ENCODE measurements at regions not wholly inside any gene's neighbourhood (a gene's known extent, or its start where the extent isn't known, plus 50 kb on each side); places are given as distances from the start of the nearest gene placed in this dataset.
"Not testable (repeated sequence)": the region's sequence is repeated elsewhere in the genome, so short reads cannot be mapped to it uniquely, and the experiment has no call there.

DNA sequence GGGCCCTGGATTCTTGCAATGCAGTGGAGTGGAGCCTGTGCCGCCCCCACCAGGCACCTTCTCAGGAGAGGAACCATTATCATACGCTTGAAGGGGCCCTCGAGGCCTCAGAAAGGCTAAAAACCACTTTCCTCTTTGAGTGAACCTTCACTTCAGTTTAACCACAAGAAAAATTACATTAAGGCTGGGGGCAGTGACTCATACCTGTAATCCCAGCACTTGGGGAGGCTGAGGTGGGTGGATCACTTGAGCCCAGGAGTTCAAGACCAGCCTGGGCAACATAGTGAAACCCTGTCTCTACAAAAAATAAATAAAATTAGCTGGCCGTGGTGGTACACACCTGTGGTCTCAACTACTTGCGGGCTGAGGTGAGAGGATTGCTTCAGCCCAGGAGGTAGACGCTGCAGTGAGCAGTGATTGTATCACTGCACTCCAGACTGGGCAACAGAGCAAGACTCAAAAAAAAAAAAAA, 165.8 kb upstream of the GRK3 start:
- not testable (repeated sequence) for TF ChIP-seq POLR2AphosphoS5, CTCF, POLR2A (IDR thresholded peaks at IDR 0.05)

Data from gastroesophageal sphincter (tissue), 3 donors.